Fibroblast of lung (primary cell): ENCODE measurements at regions not wholly inside any gene's neighbourhood (a gene's known extent, or its start where the extent isn't known, plus 50 kb on each side); places are given as distances from the start of the nearest gene placed in this dataset.

Experiments used
- DNase-seq, 2 donors: peaks; one replicate each; pipeline versions ENCODE4 v3.0.0 to v3.0.0-alpha.2; 2010; ENCODE audit warnings: low read depth in 2 of 2
- H2AFZ ChIP-seq: 2 replicates; pipeline ENCODE4 v1.5.1; 2012; ENCODE audit warnings: low read length, control low read depth, inconsistent platforms
- H3K27ac ChIP-seq: 2 replicates; pipeline ENCODE4 v1.5.1; 2011; ENCODE audit warnings: low read length, control low read depth; ENCODE audit not compliant: insufficient read depth
- H3K27me3 ChIP-seq: 2 replicates; pipeline ENCODE4 v1.5.1; 2011; ENCODE audit warnings: mild to moderate bottlenecking, low read length; ENCODE audit not compliant: control insufficient read depth, insufficient read depth
- H3K36me3 ChIP-seq: 2 replicates; pipeline ENCODE4 v1.5.1; 2011; ENCODE audit warnings: low read length; ENCODE audit not compliant: control insufficient read depth, insufficient read depth
- H3K4me1 ChIP-seq: 2 replicates; pipeline ENCODE4 v1.5.1; 2011; ENCODE audit warnings: low read length; ENCODE audit not compliant: control insufficient read depth, insufficient read depth; ENCODE audit errors: extremely low read depth
- H3K4me2 ChIP-seq: 2 replicates; pipeline ENCODE4 v1.5.1; 2011; ENCODE audit warnings: low read length, control low read depth; ENCODE audit not compliant: insufficient read depth; ENCODE audit errors: extremely low read depth
- H3K4me3 ChIP-seq, 4 experiments: fragments of 200-600 bp in 1 of 4; sonication (generic) in 1 of 4; replicated peaks in 1 of 4; 2 replicates each; pipeline ENCODE4 v1.5.1; 2011 to 2016; ENCODE audit warnings: low read length in 4 of 4, low read depth in 3 of 4, mild to moderate bottlenecking in 3 of 4, control low read depth in 2 of 4, inconsistent platforms in 1 of 4, mixed read lengths in 1 of 4; ENCODE audit not compliant: insufficient read depth in 1 of 4; ENCODE audit errors: control extremely low read depth in 1 of 4
- H3K79me2 ChIP-seq: 2 replicates; pipeline ENCODE4 v1.5.1; 2012; ENCODE audit warnings: mild to moderate bottlenecking, low read length, inconsistent platforms; ENCODE audit not compliant: control insufficient read depth, insufficient read depth
- H3K9ac ChIP-seq: 2 replicates; pipeline ENCODE4 v1.5.1; 2011; ENCODE audit warnings: mild to moderate bottlenecking, low read length, control low read depth; ENCODE audit not compliant: insufficient read depth
- H3K9me3 ChIP-seq: 2 replicates; pipeline ENCODE4 v1.5.1; 2012; ENCODE audit warnings: low read depth, low read length; ENCODE audit not compliant: control insufficient read depth, insufficient read depth
- H4K20me1 ChIP-seq: 2 replicates; pipeline ENCODE4 v1.5.1; 2011; ENCODE audit warnings: low read length; ENCODE audit not compliant: control insufficient read depth, insufficient read depth; ENCODE audit errors: extremely low read depth
- CTCF ChIP-seq, 2 donors: IDR thresholded peaks in 1 of 2; conservative IDR thresholded peaks in 1 of 2; 1 replicate in 1 of 2; 2 replicates in 1 of 2; pipeline ENCODE4 v1.5.1; 2011 to 2012; ENCODE audit warnings: low read length in 2 of 2, control low read depth in 1 of 2, inconsistent platforms in 1 of 2, low read depth in 1 of 2, mild to moderate bottlenecking in 1 of 2
- EZH2 ChIP-seq: IDR thresholded peaks from 2 replicates; pipeline ENCODE4 v1.5.1; 2012; ENCODE audit warnings: low read length, control low read depth, mild to moderate bottlenecking; ENCODE audit errors: missing control alignments

DNA sequence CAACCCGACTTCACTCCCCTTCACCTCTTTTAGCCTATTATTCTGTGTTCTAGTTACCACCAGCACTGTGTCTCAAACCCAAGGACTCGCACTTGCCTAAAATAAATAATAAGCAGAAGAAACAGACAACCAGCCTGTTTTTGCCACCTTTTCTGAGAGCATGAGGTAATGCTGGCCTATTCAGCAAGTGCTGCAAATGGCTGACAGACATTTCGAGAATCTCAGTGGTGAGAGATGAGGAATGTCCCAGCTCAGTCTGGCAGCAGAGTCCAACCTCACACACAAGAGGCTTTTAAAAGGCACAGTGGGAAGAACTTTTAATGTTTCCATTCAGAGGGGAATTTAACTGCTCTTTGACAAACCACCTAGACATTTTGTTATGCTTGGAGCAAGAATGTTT, 143.3 kb upstream of the GMNC start:
- Histone ChIP-seq H3K27ac (no peak overlapping the region), H3K27me3 (no peaks in the 10 kb centered on the region)
- DNase-seq = peak in 1 of 2 donors; percentile 23

DNA sequence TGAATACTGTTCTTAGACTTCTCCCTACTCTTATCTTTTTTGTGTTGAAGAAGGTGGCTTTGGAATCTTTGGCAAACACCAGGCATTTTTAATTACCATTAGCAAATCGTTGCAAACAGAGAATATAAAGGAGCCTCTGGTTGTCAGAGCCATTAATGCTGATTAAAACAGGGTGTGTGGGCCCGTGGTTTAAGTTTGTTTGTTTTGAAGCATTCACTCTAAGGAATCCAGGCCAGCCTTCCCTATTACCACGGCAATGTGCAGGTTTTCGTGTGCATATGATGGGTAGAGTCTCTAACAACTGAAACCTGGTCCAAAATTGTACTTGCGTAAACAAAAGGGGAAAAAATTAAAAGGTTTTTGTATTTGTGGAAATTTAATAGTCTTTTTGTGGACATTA, 141.2 kb upstream of the GMNC start:
- TF ChIP-seq CTCF (conservative IDR thresholded peaks at IDR 0.05 in 1 of 2, IDR thresholded peaks at IDR 0.05 in 1 of 2; ENCODE audit: low read depth in 1 of 2, low read length in 2 of 2) (no peak), EZH2 (no peak)
- Histone ChIP-seq H3K4me3 (no peak overlapping the region), H3K79me2 (no peaks in the 10 kb centered on the region), H4K20me1 (no peaks in the 10 kb centered on the region), H3K36me3 (no peaks in the 10 kb centered on the region), H3K9ac (no peak overlapping the region), H3K27me3 (no peaks in the 10 kb centered on the region), H3K9me3 (no peaks in the 10 kb centered on the region), H3K4me1 (no peaks in the 10 kb centered on the region), H3K4me2 (no peak overlapping the region), H3K27ac (no peak overlapping the region), H2AFZ (no peak overlapping the region)
- DNase-seq = no peak

More for the DNA sequence above, 143.3 kb upstream of the GMNC start:
- H3K4me1 ChIP-seq = no peaks in the 10 kb centered on the region
- no peak overlapping the region for H3K9ac ChIP-seq
- TF ChIP-seq EZH2 = no peak
- no peak for TF ChIP-seq CTCF (conservative IDR thresholded peaks at IDR 0.05 in 1 of 2, IDR thresholded peaks at IDR 0.05 in 1 of 2; ENCODE audit: low read depth in 1 of 2, low read length in 2 of 2)
- no peaks in the 10 kb centered on the region for H3K9me3 ChIP-seq
- H3K4me2 ChIP-seq = no peak overlapping the region
- no peak overlapping the region for H3K4me3 ChIP-seq
- H3K36me3 ChIP-seq = no peaks in the 10 kb centered on the region
- H2AFZ ChIP-seq = no peak overlapping the region
- H3K79me2 ChIP-seq = no peaks in the 10 kb centered on the region
- H4K20me1 ChIP-seq = no peaks in the 10 kb centered on the region

GRCh38 chr3:190996181-190996775, 133.8 kb upstream of the GMNC start:
- peak overlapping the region in 2 of 4 experiments; percentile 9 to 11 for H3K4me3 ChIP-seq

More at GRCh38 chr3:190996181-190996775, 133.8 kb upstream of the GMNC start:
- Histone ChIP-seq H3K9me3 (no peaks in the 10 kb centered on the region), H3K79me2 (no peaks in the 10 kb centered on the region), H3K4me1 (no peaks in the 10 kb centered on the region), H4K20me1 (no peaks in the 10 kb centered on the region), H3K27me3 (no peaks in the 10 kb centered on the region), H3K36me3 (no peaks in the 10 kb centered on the region), H3K4me2 (peak overlapping the region; percentile 25), H2AFZ (peak overlapping the region; percentile 49), H3K27ac (no peak overlapping the region), H3K9ac (no peak overlapping the region)
- peak in 1 of 2 donors; percentile 2 for DNase-seq
- no peak for TF ChIP-seq CTCF (conservative IDR thresholded peaks at IDR 0.05 in 1 of 2, IDR thresholded peaks at IDR 0.05 in 1 of 2; ENCODE audit: low read depth in 1 of 2, low read length in 2 of 2)
